Panc1 (cell line): ENCODE measurements at regions not wholly inside any gene's neighbourhood (a gene's known extent, or its start where the extent isn't known, plus 50 kb on each side); places are given as distances from the start of the nearest gene placed in this dataset.

Experiments
- ATAC-seq: fragments of 200-7000 bp; cut with Tn5 transposase; 2 replicates; pipeline ENCODE4 v1.9.1; 2020; ENCODE audit warnings: mild to moderate bottlenecking, moderate library complexity
- BruUV-seq: library from RNA; stranded (reverse); fragments of 400-500 nt; replicated peaks from 2 replicates; lab custom pipeline; 2021; lab: Mats Ljungman, UMichigan
- CTCF ChIA-PET: fragments of 300-600 bp; sonication (Branson Sonifier 250); formaldehyde crosslinking; loops from one replicate; lab custom pipeline; 2022; ENCODE audit warnings: antibody characterized with exemption; lab: Charles Lee
- POLR2A ChIA-PET: fragments of 300-600 bp; sonication (Branson Sonifier 250); formaldehyde crosslinking; loops from one replicate; lab custom pipeline; 2022; ENCODE audit warnings: antibody characterized with exemption; lab: Charles Lee
- DNase-seq: peaks from one replicate; pipeline ENCODE4 v3.0.0-alpha.2; 2010; ENCODE audit warnings: low read depth, low spot score
- H3K27ac ChIP-seq: 2 replicates; pipeline ENCODE4 v1.5.1; 2011; ENCODE audit warnings: mild to moderate bottlenecking, low read length, inconsistent platforms
- H3K27me3 ChIP-seq: fragments of 200-500 bp; sonication (Bioruptor generic); 2 replicates; pipeline ENCODE4 v1.6.0; 2014; ENCODE audit warnings: low read length, inconsistent platforms; ENCODE audit not compliant: control insufficient read depth, insufficient read depth
- H3K36me3 ChIP-seq: fragments of 200-500 bp; sonication (Bioruptor generic); 2 replicates; pipeline ENCODE4 v1.5.1; 2014; ENCODE audit warnings: inconsistent platforms, mild to moderate bottlenecking, low read length, moderate library complexity; ENCODE audit not compliant: control insufficient read depth, insufficient read depth
- H3K4me1 ChIP-seq: 2 replicates; pipeline ENCODE4 v1.5.1; 2011; ENCODE audit warnings: inconsistent platforms, mild to moderate bottlenecking, low read length, moderate library complexity; ENCODE audit not compliant: control insufficient read depth, insufficient read depth
- H3K4me3 ChIP-seq, 2 experiments: 2 replicates each; pipeline ENCODE4 v1.5.1; 2011 to 2012; ENCODE audit warnings: low read depth in 2 of 2, low read length in 2 of 2, mild to moderate bottlenecking in 2 of 2, inconsistent platforms in 1 of 2, moderate library complexity in 1 of 2
- H3K9me3 ChIP-seq: fragments of 200-500 bp; sonication (Bioruptor generic); 2 replicates; pipeline ENCODE4 v1.5.1; 2014; ENCODE audit warnings: low read depth, mild to moderate bottlenecking, inconsistent platforms, low read length, moderate library complexity; ENCODE audit not compliant: control insufficient read depth, insufficient read depth
- CTCF ChIP-seq: fragments of 450-650 bp; IDR thresholded peaks from 2 replicates; pipeline ENCODE4 v1.5.1; 2017; ENCODE audit warnings: mild to moderate bottlenecking
- POLR2AphosphoS5 ChIP-seq: IDR thresholded peaks from 2 replicates; pipeline ENCODE4 v1.6.1; 2012; ENCODE audit warnings: mild to moderate bottlenecking, low read depth, low read length, moderate library complexity
- REST ChIP-seq, 2 experiments: IDR thresholded peaks; 2 replicates each; pipeline ENCODE4 v1.6.1; 2011 to 2012; ENCODE audit warnings: low read depth in 2 of 2, control low read depth in 1 of 2, low read length in 1 of 2, mild to moderate bottlenecking in 1 of 2, moderate library complexity in 1 of 2; ENCODE audit not compliant: insufficient read depth in 1 of 2
- SIN3A ChIP-seq: IDR thresholded peaks from 2 replicates; pipeline ENCODE4 v1.6.1; 2012; ENCODE audit warnings: low read depth, mild to moderate bottlenecking, low read length, moderate library complexity, borderline replicate concordance; ENCODE audit not compliant: insufficient read depth
- TCF7L2 ChIP-seq: IDR thresholded peaks from 2 replicates; pipeline ENCODE4 v1.6.1; 2011; ENCODE audit warnings: mild to moderate bottlenecking, low read depth, low read length, inconsistent platforms
- in situ Hi-C: cut with HindIII; loops from 2 replicates; pipeline ENCODE4 v1.10.0; 2016; ENCODE audit warnings: low sequenced_read_pairs, low pct_unique_long_range_greater_than_20kb
- intact Hi-C: fragments of 100-400 bp; cut with micrococcal nuclease; formaldehyde crosslinking; loops from one replicate; pipeline ENCODE4 v1.10.0; 2022; ENCODE audit not compliant: unreplicated experiment

GRCh38 chr4:123876143-123876542 is 479.5 kb downstream of the SPRY1 start:
- no peak overlapping the region for H3K27ac ChIP-seq
- intact Hi-C loops (no loop called here), in situ Hi-C loops (no loop called here)
- TF ChIP-seq SIN3A (no peak), TCF7L2 (no peak), CTCF (no peak), POLR2AphosphoS5 (no peak), REST (IDR thresholded peaks at IDR 0.05; ENCODE audit: insufficient read depth in 1 of 2, low read depth in 2 of 2, low read length in 1 of 2) (no peak)
- no peaks in the 10 kb centered on the region for H3K9me3 ChIP-seq
- no peaks in the 10 kb centered on the region for H3K27me3 ChIP-seq
- no TSS peak for BruUV-seq
- no peaks in the 10 kb centered on the region for H3K4me1 ChIP-seq
- POLR2A ChIA-PET = no interaction called here
- H3K4me3 ChIP-seq = no peak overlapping the region
- DNase-seq (no peak), ATAC-seq (no peak)
- CTCF ChIA-PET = no interaction called here
- no peaks in the 10 kb centered on the region for H3K36me3 ChIP-seq

DNA sequence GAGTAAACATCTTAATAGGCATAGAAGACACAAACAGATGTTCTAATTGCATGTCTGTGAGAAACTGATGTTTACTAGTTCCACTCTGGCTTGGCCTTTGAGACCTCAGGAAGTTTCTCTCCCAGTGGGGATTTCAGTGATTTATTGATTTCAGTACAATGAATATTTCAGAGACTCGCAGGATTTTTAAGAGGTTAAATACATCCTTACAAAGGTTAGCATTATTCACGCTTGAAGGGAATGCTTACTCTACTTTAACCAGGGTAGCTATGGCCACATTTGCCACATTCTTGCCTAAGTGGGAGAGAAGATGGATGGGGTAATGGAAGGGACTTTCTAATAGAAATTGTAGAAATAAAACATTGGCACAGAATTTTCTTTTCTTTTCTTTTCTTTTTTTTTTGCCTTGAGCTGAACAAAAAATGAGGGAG is 480.1 kb downstream of the SPRY1 start:
- TF ChIP-seq CTCF (no peak), TCF7L2 (no peak), POLR2AphosphoS5 (no peak), SIN3A (no peak)
- in situ Hi-C loops = no loop called here
- Histone ChIP-seq H3K27ac (no peak overlapping the region), H3K4me3 (no peak overlapping the region), H3K27me3 (no peaks in the 10 kb centered on the region), H3K36me3 (no peaks in the 10 kb centered on the region), H3K9me3 (no peaks in the 10 kb centered on the region), H3K4me1 (no peaks in the 10 kb centered on the region)
- ChIA-PET CTCF (no interaction called here), POLR2A (interaction anchor here (0.7 kb wide), 1 partner anchor 33 kb away, joined by 6 read pairs; no protein-coding TSS in a partner anchor)
- BruUV-seq = no TSS peak
- intact Hi-C loops = no loop called here
- no peak for DNase-seq
- no peak for ATAC-seq
